ENCODE measurements at regions not wholly inside any gene's neighbourhood (a gene's known extent, or its start where the extent isn't known, plus 50 kb on each side); places are given as distances from the start of the nearest gene placed in this dataset.

DNA sequence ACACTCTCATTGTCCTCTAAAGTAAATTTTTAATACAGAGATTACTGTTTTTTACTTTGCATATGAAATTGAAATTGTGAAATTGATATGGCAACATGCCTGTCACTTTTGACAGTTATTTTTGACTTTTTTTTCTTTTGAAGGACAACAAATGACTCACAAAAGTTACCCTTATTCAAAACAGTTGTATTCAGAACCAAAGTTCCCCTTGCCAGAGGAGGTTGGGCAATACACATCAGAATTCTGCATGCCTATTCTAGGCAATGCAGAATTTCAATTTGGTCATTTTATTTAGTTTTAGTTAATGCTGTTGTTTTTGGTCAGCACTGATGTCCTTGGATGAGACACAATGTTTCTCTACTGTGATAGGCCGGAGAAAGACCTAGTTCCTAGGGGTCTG is 299.1 kb upstream of the PRR16 start (continued):
- TF ChIP-seq, protein P1, sequence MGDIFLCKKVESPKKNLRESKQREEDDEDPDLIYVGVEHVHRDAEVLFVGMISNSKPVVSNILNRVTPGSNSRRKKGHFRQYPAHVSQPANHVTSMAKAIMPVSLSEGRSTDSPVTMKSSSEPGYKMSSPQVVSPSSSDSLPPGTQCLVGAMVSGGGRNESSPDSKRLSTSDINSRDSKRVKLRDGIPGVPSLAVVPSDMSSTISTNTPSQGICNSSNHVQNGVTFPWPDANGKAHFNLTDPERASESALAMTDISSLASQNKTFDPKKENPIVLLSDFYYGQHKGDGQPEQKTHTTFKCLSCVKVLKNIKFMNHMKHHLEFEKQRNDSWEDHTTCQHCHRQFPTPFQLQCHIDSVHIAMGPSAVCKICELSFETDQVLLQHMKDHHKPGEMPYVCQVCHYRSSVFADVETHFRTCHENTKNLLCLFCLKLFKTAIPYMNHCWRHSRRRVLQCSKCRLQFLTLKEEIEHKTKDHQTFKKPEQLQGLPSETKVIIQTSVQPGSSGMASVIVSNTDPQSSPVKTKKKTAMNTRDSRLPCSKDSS (IDR thresholded peaks at IDR 0.05; ENCODE audit: low read depth, partially characterized antibody) = no peak
- TF ChIP-seq FOXK1 (CRISPR knock-in tag; IDR thresholded peaks at IDR 0.05; ENCODE audit: borderline replicate concordance) = no peak

DNA sequence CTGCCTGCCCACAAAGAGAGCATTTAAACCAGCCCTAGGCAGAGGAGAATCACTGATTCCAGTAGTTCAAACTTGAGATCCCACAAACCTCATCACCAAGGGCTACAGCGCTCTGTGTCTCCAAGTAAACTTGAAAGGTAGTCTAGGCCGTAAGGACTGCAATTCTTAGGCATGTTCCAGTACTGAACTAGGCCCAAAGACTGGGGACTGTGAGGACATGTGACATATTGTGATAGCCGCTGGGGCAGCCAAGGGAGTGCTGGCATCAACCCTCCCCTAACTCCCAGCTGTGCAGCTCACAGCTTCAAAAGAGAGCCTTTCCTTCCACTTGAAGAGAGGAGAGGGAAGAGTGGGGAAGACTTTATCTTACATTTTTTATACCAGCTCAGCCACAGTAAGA is 291.0 kb upstream of the PRR16 start:
- Histone ChIP-seq H3K9ac (ENCODE audit: insufficient read depth in 1 of 2, low read depth in 2 of 2, low read length in 2 of 2) (no peak overlapping the region), H3K4me2 (ENCODE audit: insufficient read depth, low read length) (no peak overlapping the region), H3K79me2 (ENCODE audit: control insufficient read depth, insufficient read depth, low read length) (no peaks in the 10 kb centered on the region), H3K9me3 (replicated peaks; ENCODE audit: control insufficient read depth, insufficient read depth, low read depth, low read length) (no peaks in the 10 kb centered on the region), H3K27me3 (ENCODE audit: control insufficient read depth in 2 of 2, insufficient read depth in 2 of 2, low read length in 2 of 2) (no peaks in the 10 kb centered on the region), H3K9me1 (ENCODE audit: control insufficient read depth, insufficient read depth, low read length) (no peaks in the 10 kb centered on the region), H3K4me3 (no peak overlapping the region), H4K20me1 (replicated peaks; ENCODE audit: control insufficient read depth, insufficient read depth, low read length) (no peaks in the 10 kb centered on the region), H3K4me1 (replicated peaks in 1 of 2; ENCODE audit: control insufficient read depth in 2 of 2, insufficient read depth in 2 of 2, low read length in 2 of 2) (no peaks in the 10 kb centered on the region), H2AFZ (ENCODE audit: low read depth, low read length) (no peak overlapping the region), H3K27ac (ENCODE audit: extremely low read depth, low read depth, low read length) (no peak overlapping the region), H3K36me3 (ENCODE audit: control insufficient read depth, insufficient read depth, low read length) (no peaks in the 10 kb centered on the region)
- CTCF ChIA-PET (ENCODE audit: low intra/inter-chr PET ratio) = no interaction called here
- POLR2A ChIA-PET = interaction anchor here (0.6 kb wide), 1 partner anchor 11 kb away, joined by 3 read pairs; no protein-coding TSS in a partner anchor
- intact Hi-C loops (cut with micrococcal nuclease) (no loop called here), in situ Hi-C loops (cut with MboI) (no loop called here)
- no TSS peak for BruUV-seq (replicated peaks)
- FAIRE-seq = no peak
- WGBS (ENCODE audit: insufficient coverage, low coverage, missing lambda C conversion rate) = 6% methylated on average over 3 of the region's 3 CpGs
- no peak for ATAC-seq
- no peak for DNase-seq (ENCODE audit: extremely low read depth in 1 of 4, low spot score in 3 of 4)
- TF ChIP-seq, protein P2, sequence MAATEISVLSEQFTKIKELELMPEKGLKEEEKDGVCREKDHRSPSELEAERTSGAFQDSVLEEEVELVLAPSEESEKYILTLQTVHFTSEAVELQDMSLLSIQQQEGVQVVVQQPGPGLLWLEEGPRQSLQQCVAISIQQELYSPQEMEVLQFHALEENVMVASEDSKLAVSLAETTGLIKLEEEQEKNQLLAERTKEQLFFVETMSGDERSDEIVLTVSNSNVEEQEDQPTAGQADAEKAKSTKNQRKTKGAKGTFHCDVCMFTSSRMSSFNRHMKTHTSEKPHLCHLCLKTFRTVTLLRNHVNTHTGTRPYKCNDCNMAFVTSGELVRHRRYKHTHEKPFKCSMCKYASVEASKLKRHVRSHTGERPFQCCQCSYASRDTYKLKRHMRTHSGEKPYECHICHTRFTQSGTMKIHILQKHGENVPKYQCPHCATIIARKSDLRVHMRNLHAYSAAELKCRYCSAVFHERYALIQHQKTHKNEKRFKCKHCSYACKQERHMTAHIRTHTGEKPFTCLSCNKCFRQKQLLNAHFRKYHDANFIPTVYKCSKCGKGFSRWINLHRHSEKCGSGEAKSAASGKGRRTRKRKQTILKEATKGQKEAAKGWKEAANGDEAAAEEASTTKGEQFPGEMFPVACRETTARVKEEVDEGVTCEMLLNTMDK (IDR thresholded peaks at IDR 0.05; ENCODE audit: borderline replicate concordance, insufficient read depth, low read depth, low read length, poor library complexity, severe bottlenecking) = no peak
- TF ChIP-seq NCOA1 (IDR thresholded peaks at IDR 0.05; ENCODE audit: low read depth) (no peak), MCM5 (IDR thresholded peaks at IDR 0.05; ENCODE audit: low read depth) (no peak), ARNT (IDR thresholded peaks at IDR 0.05) (no peak), ZNF165 (CRISPR knock-in tag; IDR thresholded peaks at IDR 0.05; ENCODE audit: borderline replicate concordance) (no peak), HCFC1 (IDR thresholded peaks at IDR 0.05; ENCODE audit: low read depth, low read length) (no peak), RFX7 (CRISPR knock-in tag; IDR thresholded peaks at IDR 0.05) (no peak), NCOA2 (IDR thresholded peaks at IDR 0.05; ENCODE audit: partially characterized antibody in 2 of 2) (no peak), SRSF1 (IDR thresholded peaks at IDR 0.05; ENCODE audit: low read depth, low read length) (no peak), YY1 (IDR thresholded peaks at IDR 0.05; ENCODE audit: borderline replicate concordance in 1 of 3, control insufficient read depth in 1 of 3, extremely low read depth in 1 of 3, insufficient read depth in 3 of 3, insufficient read length in 1 of 3, insufficient replicate concordance in 2 of 3, low read depth in 1 of 3, low read length in 2 of 3) (no peak)
- TF ChIP-seq, protein P3, sequence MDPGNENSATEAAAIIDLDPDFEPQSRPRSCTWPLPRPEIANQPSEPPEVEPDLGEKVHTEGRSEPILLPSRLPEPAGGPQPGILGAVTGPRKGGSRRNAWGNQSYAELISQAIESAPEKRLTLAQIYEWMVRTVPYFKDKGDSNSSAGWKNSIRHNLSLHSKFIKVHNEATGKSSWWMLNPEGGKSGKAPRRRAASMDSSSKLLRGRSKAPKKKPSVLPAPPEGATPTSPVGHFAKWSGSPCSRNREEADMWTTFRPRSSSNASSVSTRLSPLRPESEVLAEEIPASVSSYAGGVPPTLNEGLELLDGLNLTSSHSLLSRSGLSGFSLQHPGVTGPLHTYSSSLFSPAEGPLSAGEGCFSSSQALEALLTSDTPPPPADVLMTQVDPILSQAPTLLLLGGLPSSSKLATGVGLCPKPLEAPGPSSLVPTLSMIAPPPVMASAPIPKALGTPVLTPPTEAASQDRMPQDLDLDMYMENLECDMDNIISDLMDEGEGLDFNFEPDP (CRISPR knock-in tag; IDR thresholded peaks at IDR 0.05) = no peak

Measured in K562 (cell line).